ENCODE measurements at regions not wholly inside any gene's neighbourhood (a gene's known extent, or its start where the extent isn't known, plus 50 kb on each side); places are given as distances from the start of the nearest gene placed in this dataset.

GRCh38 chr5:33277061-33277650 lies 163.6 kb upstream of the TARS1 start:
- Histone ChIP-seq H3K4me1 (peaks cover 0 to 14% (median 0%) of the 10 kb centered on the region in 10 experiments; a peak in 5 of 20 replicates), H3K27ac (no peak overlapping the region), H3K27me3 (no peaks in the 10 kb centered on the region), H3K36me3 (no peaks in the 10 kb centered on the region), H3K4me2 (peak overlapping the region in 3 of 11 experiments; percentile 32 to 65 (median 53); a peak in 4 of 22 replicates), H3K9me3 (replicated peaks in 1 of 11) (no peaks in the 10 kb centered on the region), H3K4me3 (no peak overlapping the region), H3K9ac (no peak overlapping the region), H4K20me1 (no peaks in the 10 kb centered on the region)
- TF ChIP-seq Cebpa-rat (IDR thresholded peaks at IDR 0.05) = no peak

GRCh38 chr5:33281431-33281843 lies 159.3 kb upstream of the TARS1 start:
- H3K4me1 ChIP-seq = peaks cover 0 to 13% (median 0%) of the 10 kb centered on the region in 10 experiments; a peak in 5 of 20 replicates
- H3K4me3 ChIP-seq = no peak overlapping the region
- H3K27ac ChIP-seq = no peak overlapping the region
- no peak overlapping the region for H3K9ac ChIP-seq
- H4K20me1 ChIP-seq = no peaks in the 10 kb centered on the region
- TF ChIP-seq Cebpa-rat (IDR thresholded peaks at IDR 0.05) = no peak
- H3K27me3 ChIP-seq = no peaks in the 10 kb centered on the region
- H3K36me3 ChIP-seq = no peaks in the 10 kb centered on the region
- H3K4me2 ChIP-seq = no peak overlapping the region
- H3K9me3 ChIP-seq (replicated peaks in 1 of 11) = no peaks in the 10 kb centered on the region

- no peaks in the 10 kb centered on the region for H3K27me3 ChIP-seq
- peaks cover 0 to 6% (median 0%) of the 10 kb centered on the region in 10 experiments; a peak in 5 of 20 replicates for H3K4me1 ChIP-seq
- H3K9ac ChIP-seq = no peak overlapping the region
- TF ChIP-seq Cebpa-rat (IDR thresholded peaks at IDR 0.05) = no peak
- H3K4me3 ChIP-seq = no peak overlapping the region
- no peak overlapping the region for H3K27ac ChIP-seq
- H3K36me3 ChIP-seq = no peaks in the 10 kb centered on the region
- H3K4me2 ChIP-seq = no peak overlapping the region
- no peaks in the 10 kb centered on the region for H4K20me1 ChIP-seq
- H3K9me3 ChIP-seq (replicated peaks in 1 of 11) = no peaks in the 10 kb centered on the region
Observed at GRCh38 chr5:33282157-33282556, 158.6 kb upstream of the TARS1 start.

- no peak for TF ChIP-seq Cebpa-rat (IDR thresholded peaks at IDR 0.05)
- no peaks in the 10 kb centered on the region for H4K20me1 ChIP-seq
Observed at GRCh38 chr5:33282696-33283095, 158.1 kb upstream of the TARS1 start.

GRCh38 chr5:33283243-33283642 lies 157.5 kb upstream of the TARS1 start:
- H3K27me3 ChIP-seq = no peaks in the 10 kb centered on the region
- no peak overlapping the region for H3K27ac ChIP-seq
- no peaks in the 10 kb centered on the region for H4K20me1 ChIP-seq
- no peaks in the 10 kb centered on the region for H3K36me3 ChIP-seq
- no peak overlapping the region for H3K4me3 ChIP-seq
- H3K9me3 ChIP-seq (replicated peaks in 1 of 11) = no peaks in the 10 kb centered on the region
- H3K9ac ChIP-seq = no peak overlapping the region
- H3K4me2 ChIP-seq = no peak overlapping the region
- no peak for TF ChIP-seq Cebpa-rat (IDR thresholded peaks at IDR 0.05)
- H3K4me1 ChIP-seq = no peaks in the 10 kb centered on the region

More at GRCh38 chr5:33282696-33283095, 158.1 kb upstream of the TARS1 start:
- Histone ChIP-seq H3K9me3 (replicated peaks in 1 of 11) (no peaks in the 10 kb centered on the region), H3K27ac (no peak overlapping the region), H3K27me3 (no peaks in the 10 kb centered on the region), H3K36me3 (no peaks in the 10 kb centered on the region), H3K4me1 (peaks cover 0 to under 1% (median 0%) of the 10 kb centered on the region in 10 experiments; a peak in 1 of 20 replicates), H3K4me3 (no peak overlapping the region), H3K4me2 (no peak overlapping the region), H3K9ac (no peak overlapping the region)

- H3K4me1 ChIP-seq = no peaks in the 10 kb centered on the region
- no peaks in the 10 kb centered on the region for H3K27me3 ChIP-seq
- no peaks in the 10 kb centered on the region for H4K20me1 ChIP-seq
- H3K4me3 ChIP-seq = no peak overlapping the region
- TF ChIP-seq Cebpa-rat (IDR thresholded peaks at IDR 0.05) = no peak
- H3K9me3 ChIP-seq (replicated peaks in 1 of 11) = no peaks in the 10 kb centered on the region
- no peak overlapping the region for H3K9ac ChIP-seq
- no peak overlapping the region for H3K27ac ChIP-seq
- H3K36me3 ChIP-seq = no peaks in the 10 kb centered on the region
- no peak overlapping the region for H3K4me2 ChIP-seq
Observed at GRCh38 chr5:33284681-33285080, 156.1 kb upstream of the TARS1 start.

GRCh38 chr5:33287242-33287641 lies 153.5 kb upstream of the TARS1 start:
- no peak overlapping the region for H3K9ac ChIP-seq
- no peaks in the 10 kb centered on the region for H3K36me3 ChIP-seq
- H3K4me1 ChIP-seq = no peaks in the 10 kb centered on the region
- H3K9me3 ChIP-seq (replicated peaks in 1 of 11) = peaks cover 3 to 18% (median 11%) of the 10 kb centered on the region in 11 experiments; a peak in 14 of 22 replicates
- H3K27ac ChIP-seq = no peak overlapping the region
- H3K4me2 ChIP-seq = no peak overlapping the region
- H3K4me3 ChIP-seq = no peak overlapping the region
- no peaks in the 10 kb centered on the region for H3K27me3 ChIP-seq
- no peak for TF ChIP-seq Cebpa-rat (IDR thresholded peaks at IDR 0.05)
- no peaks in the 10 kb centered on the region for H4K20me1 ChIP-seq

GRCh38 chr5:33291216-33292000 lies 149.4 kb upstream of the TARS1 start:
- Histone ChIP-seq H3K9me3 (replicated peaks in 1 of 11) (peaks cover 3 to 18% (median 11%) of the 10 kb centered on the region in 11 experiments; a peak in 14 of 22 replicates), H3K9ac (no peak overlapping the region), H3K4me3 (no peak overlapping the region), H3K27ac (no peak overlapping the region), H3K36me3 (no peaks in the 10 kb centered on the region), H3K4me2 (no peak overlapping the region), H3K27me3 (no peaks in the 10 kb centered on the region), H4K20me1 (no peaks in the 10 kb centered on the region), H3K4me1 (no peaks in the 10 kb centered on the region)
- TF ChIP-seq Cebpa-rat (IDR thresholded peaks at IDR 0.05) = no peak

GRCh38 chr5:33297760-33298216 lies 143.0 kb upstream of the TARS1 start:
- no peaks in the 10 kb centered on the region for H3K36me3 ChIP-seq
- H3K4me1 ChIP-seq = peaks cover 24 to 38% (median 30%) of the 10 kb centered on the region in 10 experiments
- H3K9ac ChIP-seq = no peak overlapping the region
- H3K4me3 ChIP-seq = no peak overlapping the region
- H3K27me3 ChIP-seq = no peaks in the 10 kb centered on the region
- no peaks in the 10 kb centered on the region for H4K20me1 ChIP-seq
- peak overlapping the region in 1 of 11 experiments; percentile 70; a peak in 1 of 22 replicates for H3K4me2 ChIP-seq
- H3K9me3 ChIP-seq (replicated peaks in 1 of 11) = no peaks in the 10 kb centered on the region; a peak in 2 of 22 replicates
- H3K27ac ChIP-seq = no peak overlapping the region; a peak in 1 of 22 replicates
- no peak for TF ChIP-seq Cebpa-rat (IDR thresholded peaks at IDR 0.05)

Data from BLaER1 treated with 17β-estradiol and CSF1 and Interleukin-3, amounts not matched to agents 10 nM and 100 nM (cell line).